HG03108 (cell line): ENCODE measurements at regions not wholly inside any gene's neighbourhood (a gene's known extent, or its start where the extent isn't known, plus 50 kb on each side); places are given as distances from the start of the nearest gene placed in this dataset.
"Not testable (repeated sequence)": the region's sequence is repeated elsewhere in the genome, so short reads cannot be mapped to it uniquely, and the experiment has no call there.

Experiments used
- ATAC-seq: cut with Tn5 transposase; IDR thresholded peaks from one replicate; pipeline ENCODE4 v1.9.1; 2021; ENCODE audit warnings: moderate library complexity; ENCODE audit not compliant: unreplicated experiment

- ATAC-seq: no peak
Measured at GRCh38 chr10:108000365-108000764, 835.9 kb upstream of the SORCS1 start.

- ATAC-seq: no peak
Measured at GRCh38 chr10:107994621-107995270, 830.2 kb upstream of the SORCS1 start.

GRCh38 chr10:107986571-107986970 lies 822.1 kb upstream of the SORCS1 start:
- ATAC-seq: no peak

- ATAC-seq: no peak
Measured at GRCh38 chr10:107984581-107984980, 820.1 kb upstream of the SORCS1 start.

- ATAC-seq: no peak
Measured at GRCh38 chr10:107984149-107984548, 819.6 kb upstream of the SORCS1 start.

- no peak for ATAC-seq
Measured at GRCh38 chr10:107978455-107978854, 813.9 kb upstream of the SORCS1 start.

GRCh38 chr10:107971973-107972372 lies 807.5 kb upstream of the SORCS1 start:
- no peak for ATAC-seq

GRCh38 chr10:107971411-107971810 lies 806.9 kb upstream of the SORCS1 start:
- ATAC-seq: no peak

- no peak for ATAC-seq
Measured at GRCh38 chr10:107970512-107970911, 806.0 kb upstream of the SORCS1 start.

- no peak for ATAC-seq
Measured at GRCh38 chr10:107969936-107970335, 805.4 kb upstream of the SORCS1 start.

GRCh38 chr10:107966826-107967225 lies 802.3 kb upstream of the SORCS1 start:
- no peak for ATAC-seq

GRCh38 chr10:107952649-107953556 lies 788.4 kb upstream of the SORCS1 start:
- no peak for ATAC-seq

GRCh38 chr10:107950411-107951062 lies 786.0 kb upstream of the SORCS1 start:
- not testable (repeated sequence) for ATAC-seq

- ATAC-seq: no peak
Measured at GRCh38 chr10:107942826-107943225, 778.3 kb upstream of the SORCS1 start.

GRCh38 chr10:107933076-107933475 lies 768.6 kb upstream of the SORCS1 start:
- ATAC-seq: no peak

- no peak for ATAC-seq
Measured at GRCh38 chr10:107931808-107932207, 767.3 kb upstream of the SORCS1 start.

- no peak for ATAC-seq
Measured at GRCh38 chr10:107930037-107930436, 765.5 kb upstream of the SORCS1 start.

GRCh38 chr10:107924458-107924857 lies 760.0 kb upstream of the SORCS1 start:
- ATAC-seq: no peak

- no peak for ATAC-seq
Measured at GRCh38 chr10:107919626-107920235, 755.2 kb upstream of the SORCS1 start.

- no peak for ATAC-seq
Measured at GRCh38 chr10:107918171-107918570, 753.7 kb upstream of the SORCS1 start.

- no peak for ATAC-seq
Measured at GRCh38 chr10:107915215-107915610, 750.7 kb upstream of the SORCS1 start.
